Glomerular visceral epithelial cell (primary cell): ENCODE measurements at regions not wholly inside any gene's neighbourhood (a gene's known extent, or its start where the extent isn't known, plus 50 kb on each side); places are given as distances from the start of the nearest gene placed in this dataset.

Experiments used
- DNase-seq: peaks from one replicate; pipeline ENCODE4 v3.0.0-alpha.2; 2016; ENCODE audit errors: extremely low spot score

DNA sequence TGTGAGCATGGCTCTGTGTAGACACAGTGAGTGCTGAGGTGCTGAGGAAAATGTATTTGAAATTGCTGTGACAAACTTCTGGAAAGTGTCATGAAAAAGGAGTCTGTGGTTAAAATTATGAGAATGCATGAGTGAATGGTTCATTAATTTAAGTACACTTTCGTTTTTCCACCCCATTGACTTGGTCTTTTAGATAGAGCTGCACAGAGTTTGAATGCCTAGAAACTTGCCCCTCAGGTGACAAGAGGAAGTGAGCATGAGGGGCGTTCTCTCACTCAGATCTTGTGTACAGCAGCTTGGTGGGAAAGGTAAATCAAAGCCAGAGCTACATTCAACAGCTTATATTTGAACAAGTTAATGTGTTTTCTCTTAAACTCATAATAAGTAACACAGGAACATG lies 296.8 kb downstream of the WDR72 start:
- no peak for DNase-seq

DNA sequence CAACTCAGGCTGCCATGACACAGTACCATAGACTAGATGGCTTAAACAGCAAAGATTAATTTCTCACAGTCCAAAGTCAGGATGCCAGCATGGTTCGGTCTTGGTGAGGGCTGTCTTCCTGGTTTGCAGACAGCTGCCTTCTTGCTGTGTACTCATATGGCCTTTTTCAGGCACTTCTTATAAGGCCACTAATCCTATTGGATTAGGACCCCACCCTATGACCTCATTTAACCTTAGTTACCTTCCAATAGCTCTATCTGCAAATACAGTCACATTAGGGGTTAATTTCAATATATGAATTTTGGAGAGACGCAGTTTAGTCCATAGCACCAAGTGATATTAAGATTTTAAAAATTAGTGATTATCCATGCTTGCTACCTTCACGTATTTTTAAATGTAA lies 297.8 kb downstream of the WDR72 start:
- no peak for DNase-seq

GRCh38 chr15:53458736-53459135 lies 300.7 kb downstream of the WDR72 start:
- DNase-seq: no peak

DNA sequence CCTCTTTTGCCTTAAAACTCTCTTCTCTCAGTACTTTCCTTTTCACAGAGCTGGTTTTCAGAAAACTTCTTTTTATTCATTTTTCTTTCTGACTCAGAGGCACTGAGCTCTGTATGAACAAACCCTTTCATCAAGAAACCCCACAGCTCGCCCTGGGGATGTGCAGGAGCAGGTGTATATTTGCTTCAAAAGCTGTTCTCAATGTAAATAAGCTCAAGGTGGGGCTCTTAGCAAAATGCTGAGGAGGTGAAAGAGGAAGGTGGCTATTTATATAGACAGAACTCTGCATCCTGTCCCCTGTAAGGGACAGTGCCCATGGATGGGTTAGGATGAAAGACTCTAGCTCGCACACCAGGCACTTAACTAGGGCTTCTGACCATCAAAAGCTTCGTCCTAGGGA lies 302.0 kb downstream of the WDR72 start:
- DNase-seq: no peak

- DNase-seq: no peak
Observed at GRCh38 chr15:53454843-53455721, 304.4 kb downstream of the WDR72 start.

DNA sequence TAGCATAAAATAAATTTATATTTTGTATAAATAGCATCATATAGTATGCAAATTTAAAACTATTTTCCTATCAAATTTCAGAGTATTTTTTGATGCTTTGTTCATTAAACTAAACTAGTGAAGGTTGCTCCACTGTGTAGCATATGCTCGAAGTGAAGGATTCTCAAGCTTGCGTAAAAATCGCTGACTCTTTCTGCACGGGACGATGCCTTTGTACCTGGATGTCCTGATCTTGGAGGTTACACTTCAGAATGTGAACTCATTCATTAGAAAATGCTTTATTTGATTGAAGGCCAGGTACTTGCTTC lies 305.0 kb downstream of the WDR72 start:
- DNase-seq: no peak

GRCh38 chr15:53453253-53454105 lies 306.0 kb downstream of the WDR72 start:
- DNase-seq: no peak

- DNase-seq: no peak
Observed at GRCh38 chr15:53448232-53449015, 311.0 kb downstream of the WDR72 start.

DNA sequence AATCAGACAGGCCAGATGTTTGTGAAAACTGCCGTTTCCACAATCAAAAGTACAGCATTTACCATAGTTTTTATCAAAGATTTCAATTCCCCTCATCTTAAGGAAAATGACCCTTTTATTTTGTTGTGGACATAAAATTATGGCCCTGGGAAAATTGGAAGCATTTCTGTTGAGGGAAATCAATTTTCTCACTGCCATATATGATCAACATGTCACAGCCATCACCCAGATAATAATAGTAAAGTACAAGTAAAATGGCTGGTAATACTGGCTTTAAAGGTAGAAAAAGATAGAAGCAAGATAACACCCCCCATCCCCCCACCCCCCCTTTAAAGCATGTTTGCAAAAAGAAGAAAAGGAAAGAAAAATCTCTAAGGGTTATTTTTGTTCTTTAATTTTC lies 311.7 kb downstream of the WDR72 start:
- DNase-seq: no peak

- DNase-seq: no peak
Observed at GRCh38 chr15:53447053-53447574, 312.3 kb downstream of the WDR72 start.

- DNase-seq: no peak
Observed at GRCh38 chr15:53446376-53446775, 313.1 kb downstream of the WDR72 start.

DNA sequence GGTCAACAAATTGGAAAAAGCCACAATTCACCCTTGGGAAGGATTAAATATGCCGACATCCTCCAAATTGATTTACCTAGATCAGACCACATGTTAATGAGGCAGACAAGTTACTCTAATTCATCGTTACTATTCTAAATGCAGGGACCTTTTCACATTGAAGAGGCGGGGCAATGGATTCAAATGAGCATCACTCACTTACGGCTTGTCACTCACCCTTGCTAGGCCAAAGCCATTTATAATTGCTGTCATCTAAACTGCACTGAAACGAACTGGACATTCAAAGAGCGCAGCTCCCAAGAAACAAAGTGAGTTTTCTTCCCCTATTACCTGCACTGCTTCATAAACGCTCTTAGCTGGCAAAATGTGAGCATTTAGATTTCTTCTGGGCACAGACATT lies 313.9 kb downstream of the WDR72 start:
- no peak for DNase-seq

GRCh38 chr15:53437985-53438841 lies 321.2 kb downstream of the WDR72 start:
- no peak for DNase-seq

DNA sequence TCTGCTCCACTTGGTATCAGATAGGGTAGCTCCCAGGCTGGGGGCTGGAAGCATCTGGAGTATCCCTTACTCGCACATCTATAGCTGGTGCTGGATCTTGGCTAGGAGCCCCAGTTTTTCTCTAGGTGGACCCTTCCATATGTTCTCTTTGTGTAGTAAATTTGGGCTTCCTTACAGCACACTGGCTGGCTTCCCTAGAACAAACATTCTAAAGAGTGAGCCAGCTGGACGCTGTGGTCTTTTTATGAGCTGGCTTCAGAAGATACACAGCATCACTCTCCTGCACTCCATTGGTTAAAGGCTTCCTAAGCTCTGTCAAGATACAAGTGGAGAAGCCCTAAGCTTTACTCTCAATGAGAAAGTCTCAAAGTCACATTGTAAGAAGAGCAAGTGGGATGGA lies 322.1 kb downstream of the WDR72 start:
- DNase-seq: no peak

DNA sequence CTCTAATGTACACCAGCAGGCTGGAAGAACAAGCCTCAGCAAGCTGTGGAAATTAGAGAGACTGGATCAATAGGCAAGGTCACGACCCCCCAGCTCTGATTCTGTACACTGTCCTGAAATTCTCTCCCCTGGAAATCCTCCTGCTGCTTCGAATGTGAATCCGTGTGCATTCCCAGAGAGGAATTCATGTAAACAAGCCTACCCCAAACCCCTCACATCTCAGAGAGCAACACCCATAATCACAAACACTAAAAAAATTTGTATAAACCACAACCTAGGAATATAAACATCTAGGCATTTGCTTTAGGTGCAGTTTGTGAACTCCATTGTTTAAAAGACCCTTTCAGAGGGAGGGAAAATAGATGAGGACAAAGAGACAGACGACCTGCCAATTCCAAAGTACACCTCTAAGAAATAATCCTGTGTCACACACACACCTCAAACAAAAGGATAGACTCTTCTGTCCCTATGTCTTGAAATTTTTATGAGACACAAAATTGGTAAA lies 325.2 kb downstream of the WDR72 start:
- DNase-seq: no peak

DNA sequence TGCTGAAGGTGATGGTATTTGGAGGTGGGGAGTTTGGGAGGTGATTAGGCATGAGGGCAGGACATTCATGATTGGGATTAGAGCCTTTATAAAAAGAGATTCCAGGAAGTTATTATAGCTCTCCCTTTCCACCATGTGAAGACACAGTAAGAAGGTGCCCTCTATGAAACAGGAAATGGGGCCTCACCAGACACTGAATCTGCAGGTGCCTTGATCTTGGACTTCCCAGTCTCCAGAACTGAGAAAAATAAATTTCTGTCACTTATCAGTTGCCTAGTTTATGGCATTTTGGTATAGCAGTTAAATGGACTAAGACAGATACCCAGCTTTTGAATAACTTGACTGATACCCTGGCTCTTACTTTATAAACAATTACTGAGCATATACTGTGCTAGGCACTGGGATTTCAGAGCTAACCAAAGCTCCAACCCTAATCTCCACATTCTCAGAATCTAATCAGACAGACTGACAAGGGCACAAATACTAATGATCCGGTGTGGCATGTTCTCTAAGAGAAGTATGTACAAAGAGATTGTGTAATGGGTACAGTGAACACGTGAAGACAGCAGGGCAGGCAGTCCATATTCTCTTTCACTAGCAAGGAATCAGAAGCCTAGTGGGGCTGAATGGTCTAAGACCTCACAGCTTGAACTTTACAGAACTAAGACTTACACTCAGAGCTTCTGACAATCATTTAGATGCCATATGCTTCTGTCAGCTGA lies 343.1 kb downstream of the WDR72 start:
- DNase-seq: no peak

DNA sequence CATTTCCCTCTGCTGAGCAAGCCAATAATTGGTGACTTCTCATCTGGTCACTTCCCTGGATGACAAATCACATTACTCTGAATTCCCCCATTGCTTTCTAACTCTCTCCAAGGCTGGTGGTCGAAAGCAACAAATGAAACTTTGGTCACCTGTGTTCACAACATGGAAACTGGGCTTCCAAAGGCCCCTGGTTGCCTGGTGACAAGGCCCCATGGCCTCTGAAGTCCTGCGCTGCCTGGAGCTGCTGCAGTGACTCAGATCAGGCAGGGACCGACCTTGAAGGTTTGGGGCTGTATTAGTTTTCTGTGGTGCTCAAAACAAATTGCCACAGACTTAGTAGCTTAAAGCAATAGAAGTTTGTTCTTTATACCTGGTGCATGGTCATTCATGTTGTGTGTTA lies 345.3 kb downstream of the WDR72 start:
- DNase-seq: no peak

- no peak for DNase-seq
Observed at GRCh38 chr15:53412542-53412941, 346.9 kb downstream of the WDR72 start.

DNA sequence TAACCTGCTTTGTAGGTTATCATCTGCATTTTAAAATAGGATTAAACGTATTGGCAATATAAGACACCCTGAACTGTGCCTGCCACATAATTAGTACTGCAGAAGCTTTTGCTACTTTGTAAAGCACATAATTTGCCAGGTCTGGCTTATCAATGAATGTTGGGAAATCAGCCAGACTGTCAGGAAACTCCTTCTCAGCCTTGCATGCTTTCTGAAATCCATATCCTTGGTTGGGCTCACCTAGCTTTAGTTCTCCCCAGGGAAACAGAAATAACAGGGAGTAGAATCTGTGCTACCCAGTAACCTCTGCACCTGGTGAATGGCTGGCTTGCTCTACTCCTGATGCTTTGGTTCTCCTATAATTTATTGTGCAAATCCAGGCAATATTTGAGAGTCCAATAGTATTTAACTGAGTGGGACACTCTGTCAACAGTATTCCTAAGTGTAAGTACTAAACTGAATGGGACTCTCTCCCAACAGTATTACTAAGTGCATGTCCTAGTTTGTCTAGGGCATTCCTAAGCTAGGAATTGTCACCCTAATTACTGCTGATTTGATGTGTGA lies 354.5 kb downstream of the WDR72 start:
- DNase-seq: no peak

- DNase-seq: no peak
Observed at GRCh38 chr15:53401503-53401902, 358.0 kb downstream of the WDR72 start.
